NT2/D1 (cell line): ENCODE measurements at regions not wholly inside any gene's neighbourhood (a gene's known extent, or its start where the extent isn't known, plus 50 kb on each side); places are given as distances from the start of the nearest gene placed in this dataset.

Experiments
- SUZ12 ChIP-seq: IDR thresholded peaks from 2 replicates; pipeline ENCODE4 v1.6.1; 2011; ENCODE audit not compliant: insufficient read length, insufficient read depth; ENCODE audit errors: extremely low read depth
- ZNF274 ChIP-seq: IDR thresholded peaks from 2 replicates; pipeline ENCODE4 v1.6.1; 2011; ENCODE audit warnings: mild to moderate bottlenecking, low read depth, low read length

DNA sequence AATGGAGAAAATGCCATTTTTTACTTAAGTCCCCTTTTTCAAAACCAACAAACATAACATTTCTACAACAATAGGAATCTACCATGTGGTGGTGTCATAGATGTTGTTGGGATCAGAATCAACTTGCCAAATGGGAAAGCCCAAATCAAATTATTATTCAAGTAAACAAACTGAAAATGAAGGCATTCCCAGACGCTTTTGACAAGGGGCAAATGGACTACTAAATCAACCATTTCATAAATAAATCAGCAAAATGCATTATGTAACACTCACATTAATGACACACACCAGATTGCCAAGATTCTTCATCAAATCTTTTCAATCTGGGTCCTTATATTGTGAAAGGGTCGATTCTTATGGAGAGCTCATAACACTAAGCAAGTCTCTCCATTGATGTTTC, 375.6 kb downstream of the KIF16B start:
- no peak for TF ChIP-seq SUZ12
- no peak for TF ChIP-seq ZNF274
